Chondrocyte (in vitro differentiated cells): ENCODE measurements at regions not wholly inside any gene's neighbourhood (a gene's known extent, or its start where the extent isn't known, plus 50 kb on each side); places are given as distances from the start of the nearest gene placed in this dataset.
A peak's percentile ranks its signal among the peaks of the same experiment; 100 is the strongest.

Experiments
- DNase-seq: peaks from one replicate; pipeline ENCODE4 v3.0.0; 2021; ENCODE audit warnings: mixed read lengths, low spot score
- H3K27ac Mint-ChIP-seq: one replicate; pipeline ENCODE4 v1.8.0; 2021; ENCODE audit warnings: mild to moderate bottlenecking, moderate library complexity, mixed read lengths; ENCODE audit not compliant: unreplicated experiment
- H3K27me3 Mint-ChIP-seq: 2 replicates; pipeline ENCODE4 v1.8.0; 2021; ENCODE audit warnings: low read depth, mixed read lengths
- H3K36me3 Mint-ChIP-seq: 2 replicates; pipeline ENCODE4 v1.8.0; 2021; ENCODE audit warnings: low read depth, mixed read lengths
- H3K4me1 Mint-ChIP-seq: 2 replicates; pipeline ENCODE4 v1.8.0; 2021; ENCODE audit warnings: low read depth, mild to moderate bottlenecking, mixed read lengths
- H3K4me3 Mint-ChIP-seq: one replicate; pipeline ENCODE4 v1.8.0; 2021; ENCODE audit warnings: mild to moderate bottlenecking, moderate library complexity, mixed read lengths; ENCODE audit not compliant: unreplicated experiment
- H3K9me3 Mint-ChIP-seq: 2 replicates; pipeline ENCODE4 v1.8.0; 2021; ENCODE audit warnings: low read depth, mixed read lengths
- CTCF ChIP-seq: fragments of 200-600 bp; sonication (generic); IDR thresholded peaks from 2 replicates; pipeline ENCODE4 v1.5.0; 2021; ENCODE audit warnings: antibody characterized with exemption, mild to moderate bottlenecking, moderate library complexity

- no peak for DNase-seq
- Mint-ChIP-seq H3K4me3 (no peak overlapping the region), H3K9me3 (no peaks in the 10 kb centered on the region), H3K36me3 (no peaks in the 10 kb centered on the region), H3K27me3 (no peaks in the 10 kb centered on the region), H3K27ac (no peak overlapping the region), H3K4me1 (no peaks in the 10 kb centered on the region)
- TF ChIP-seq CTCF = no peak
Observed at GRCh38 chr1:244224487-244225430, 173.7 kb downstream of the ZBTB18 start.

- Mint-ChIP-seq H3K27me3 (no peaks in the 10 kb centered on the region), H3K27ac (no peak overlapping the region), H3K36me3 (no peaks in the 10 kb centered on the region), H3K4me3 (no peak overlapping the region), H3K4me1 (peaks cover 1% of the 10 kb centered on the region), H3K9me3 (no peaks in the 10 kb centered on the region)
- no peak for DNase-seq
- no peak for TF ChIP-seq CTCF
Observed at GRCh38 chr1:244226435-244226834, 175.4 kb downstream of the ZBTB18 start.

GRCh38 chr1:244230470-244230869 lies 179.4 kb downstream of the ZBTB18 start:
- no peak overlapping the region for H3K27ac Mint-ChIP-seq
- no peaks in the 10 kb centered on the region for H3K36me3 Mint-ChIP-seq
- DNase-seq = no peak
- no peak for TF ChIP-seq CTCF
- H3K4me1 Mint-ChIP-seq = peaks cover 8% of the 10 kb centered on the region
- H3K4me3 Mint-ChIP-seq = no peak overlapping the region
- H3K27me3 Mint-ChIP-seq = no peaks in the 10 kb centered on the region
- no peaks in the 10 kb centered on the region for H3K9me3 Mint-ChIP-seq

GRCh38 chr1:244231193-244231571 lies 180.1 kb downstream of the ZBTB18 start:
- DNase-seq = no peak
- Mint-ChIP-seq H3K27me3 (no peaks in the 10 kb centered on the region), H3K36me3 (no peaks in the 10 kb centered on the region), H3K4me1 (peaks cover 14% of the 10 kb centered on the region), H3K27ac (no peak overlapping the region), H3K9me3 (no peaks in the 10 kb centered on the region), H3K4me3 (peak overlapping the region; percentile 61)
- no peak for TF ChIP-seq CTCF

- DNase-seq = no peak
- Mint-ChIP-seq H3K4me3 (peak overlapping the region; percentile 61), H3K36me3 (no peaks in the 10 kb centered on the region), H3K27me3 (no peaks in the 10 kb centered on the region), H3K4me1 (peaks cover 20% of the 10 kb centered on the region), H3K27ac (no peak overlapping the region), H3K9me3 (peaks cover 4% of the 10 kb centered on the region)
- no peak for TF ChIP-seq CTCF
Observed at GRCh38 chr1:244231572-244232315, 180.7 kb downstream of the ZBTB18 start.
